ENCODE measurements at regions not wholly inside any gene's neighbourhood (a gene's known extent, or its start where the extent isn't known, plus 50 kb on each side); places are given as distances from the start of the nearest gene placed in this dataset.

- TF ChIP-seq, protein P1, sequence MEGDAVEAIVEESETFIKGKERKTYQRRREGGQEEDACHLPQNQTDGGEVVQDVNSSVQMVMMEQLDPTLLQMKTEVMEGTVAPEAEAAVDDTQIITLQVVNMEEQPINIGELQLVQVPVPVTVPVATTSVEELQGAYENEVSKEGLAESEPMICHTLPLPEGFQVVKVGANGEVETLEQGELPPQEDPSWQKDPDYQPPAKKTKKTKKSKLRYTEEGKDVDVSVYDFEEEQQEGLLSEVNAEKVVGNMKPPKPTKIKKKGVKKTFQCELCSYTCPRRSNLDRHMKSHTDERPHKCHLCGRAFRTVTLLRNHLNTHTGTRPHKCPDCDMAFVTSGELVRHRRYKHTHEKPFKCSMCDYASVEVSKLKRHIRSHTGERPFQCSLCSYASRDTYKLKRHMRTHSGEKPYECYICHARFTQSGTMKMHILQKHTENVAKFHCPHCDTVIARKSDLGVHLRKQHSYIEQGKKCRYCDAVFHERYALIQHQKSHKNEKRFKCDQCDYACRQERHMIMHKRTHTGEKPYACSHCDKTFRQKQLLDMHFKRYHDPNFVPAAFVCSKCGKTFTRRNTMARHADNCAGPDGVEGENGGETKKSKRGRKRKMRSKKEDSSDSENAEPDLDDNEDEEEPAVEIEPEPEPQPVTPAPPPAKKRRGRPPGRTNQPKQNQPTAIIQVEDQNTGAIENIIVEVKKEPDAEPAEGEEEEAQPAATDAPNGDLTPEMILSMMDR (conservative IDR thresholded peaks at IDR 0.05; ENCODE audit: low read depth, low read length) = no peak
- no peak for DNase-seq (ENCODE audit: low read depth)
- no peak overlapping the region for H3K4me3 ChIP-seq (ENCODE audit: low read length)
Measured at GRCh38 chr3:77919244-77919643, 879.3 kb downstream of the ROBO2 start.

DNA sequence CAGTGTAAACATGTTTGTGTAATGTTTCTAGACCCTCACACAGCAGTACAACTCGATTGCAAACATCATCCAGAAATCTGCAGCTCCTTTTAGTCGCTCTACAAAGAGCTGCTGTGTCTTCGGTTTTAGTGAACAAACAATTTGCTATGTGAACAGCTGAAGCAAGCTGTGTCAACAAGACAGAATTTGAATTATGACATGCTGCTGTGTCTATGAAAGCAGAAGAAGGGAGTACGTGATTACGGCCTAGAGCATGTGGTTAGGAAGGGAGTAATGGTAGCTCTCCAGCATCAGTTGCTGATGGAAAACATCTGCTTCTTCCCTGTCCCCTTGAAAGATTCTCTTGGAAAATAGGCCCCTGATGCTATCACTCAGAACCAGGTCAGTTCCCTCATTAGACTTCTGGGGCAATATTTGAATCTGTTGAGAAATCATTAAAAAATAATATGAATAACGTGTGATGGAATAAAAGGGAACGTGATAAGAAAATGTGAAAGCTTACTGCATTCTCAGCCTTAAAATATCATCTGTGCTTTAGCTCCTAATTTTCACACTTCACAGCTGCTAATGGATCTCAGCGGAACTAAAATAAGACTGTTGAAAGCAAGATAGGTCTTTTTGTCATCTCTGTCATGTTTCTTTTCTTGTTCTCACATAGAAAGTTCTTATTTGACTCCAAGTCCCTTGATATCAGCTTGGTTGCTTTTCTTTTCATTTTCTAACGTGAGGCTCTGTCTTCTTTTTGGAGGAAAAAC is 891.5 kb downstream of the ROBO2 start:
- DNase-seq (ENCODE audit: low read depth) = no peak

DNA sequence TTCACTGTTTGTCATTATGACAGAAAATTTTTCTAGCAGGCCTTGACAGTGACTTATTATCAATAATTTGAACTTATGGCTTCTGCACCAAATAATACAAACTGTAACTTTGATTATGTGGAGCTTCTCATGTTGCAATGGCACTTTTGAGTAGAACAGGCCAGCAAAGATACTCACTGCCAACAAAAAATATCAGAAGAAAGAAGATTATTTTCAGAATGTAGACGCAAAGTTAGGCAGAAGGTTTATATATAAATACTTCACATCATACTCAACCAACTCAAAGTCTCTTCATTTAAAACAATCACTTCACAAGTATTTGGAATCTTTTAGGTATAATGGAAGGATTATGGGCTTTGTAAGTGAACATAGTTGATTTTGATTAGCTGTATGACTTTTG is 893.0 kb downstream of the ROBO2 start:
- TF ChIP-seq, protein P1 (conservative IDR thresholded peaks at IDR 0.05; ENCODE audit: low read depth, low read length) = no peak
- no peak overlapping the region for H3K4me3 ChIP-seq (ENCODE audit: low read length)
- no peak for DNase-seq (ENCODE audit: low read depth)

More for the DNA sequence above, 891.5 kb downstream of the ROBO2 start:
- TF ChIP-seq, protein P1 (conservative IDR thresholded peaks at IDR 0.05; ENCODE audit: low read depth, low read length) = no peak
- H3K4me3 ChIP-seq (ENCODE audit: low read length) = no peak overlapping the region

DNA sequence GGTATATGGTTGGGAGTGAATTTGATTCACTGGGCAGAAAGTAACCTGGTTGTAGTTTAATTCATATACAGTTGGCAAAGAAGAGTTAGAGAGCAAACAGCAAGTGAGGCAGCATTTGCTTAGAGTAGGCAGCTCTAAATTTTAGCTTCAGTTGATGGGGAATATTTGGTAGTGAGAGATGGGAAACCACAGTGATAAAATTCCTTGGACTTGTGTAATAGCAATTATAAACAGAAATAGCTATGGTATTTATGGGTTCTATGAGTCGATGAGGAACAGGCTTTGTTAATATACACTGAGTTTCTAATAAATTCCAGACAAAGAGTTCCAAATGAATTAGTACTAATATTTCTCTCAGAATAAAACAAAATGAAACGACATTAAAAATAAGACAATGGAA is 894.0 kb downstream of the ROBO2 start:
- DNase-seq (ENCODE audit: low read depth) = no peak
- H3K4me3 ChIP-seq (ENCODE audit: low read length) = no peak overlapping the region
- TF ChIP-seq, protein P1 (conservative IDR thresholded peaks at IDR 0.05; ENCODE audit: low read depth, low read length) = no peak

DNA sequence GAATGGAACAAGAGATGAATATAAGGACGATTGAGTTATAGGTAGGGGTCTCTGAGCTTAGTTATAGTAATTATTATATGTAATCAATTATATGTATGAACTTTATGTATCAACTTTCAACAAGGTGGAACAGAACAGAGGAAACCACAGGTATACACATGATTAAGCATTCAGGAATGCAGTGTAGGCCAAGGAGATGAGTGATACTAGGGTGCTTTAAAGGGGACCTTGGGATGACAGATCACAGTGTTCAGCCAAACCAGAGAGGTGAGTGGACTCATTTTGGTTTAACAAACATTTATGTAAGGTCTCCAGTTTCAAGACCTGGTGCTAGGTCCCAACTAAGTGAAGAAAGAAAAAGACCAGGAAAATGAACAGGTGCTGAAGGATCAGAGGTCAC is 895.5 kb downstream of the ROBO2 start:
- H3K4me3 ChIP-seq (ENCODE audit: low read length) = no peak overlapping the region
- DNase-seq (ENCODE audit: low read depth) = no peak
- TF ChIP-seq, protein P1 (conservative IDR thresholded peaks at IDR 0.05; ENCODE audit: low read depth, low read length) = no peak

GRCh38 chr3:77939726-77940125 is 899.8 kb downstream of the ROBO2 start:
- no peak overlapping the region for H3K4me3 ChIP-seq (ENCODE audit: low read length)
- TF ChIP-seq, protein P1 (conservative IDR thresholded peaks at IDR 0.05; ENCODE audit: low read depth, low read length) = no peak
- DNase-seq (ENCODE audit: low read depth) = no peak

GRCh38 chr3:77943598-77943997 is 903.7 kb downstream of the ROBO2 start:
- TF ChIP-seq, protein P1 (conservative IDR thresholded peaks at IDR 0.05; ENCODE audit: low read depth, low read length) = no peak
- H3K4me3 ChIP-seq (ENCODE audit: low read length) = no peak overlapping the region
- DNase-seq (ENCODE audit: low read depth) = no peak

Measured in retinal pigment epithelial cell (primary cell).